GM12878 (cell line): ENCODE measurements at regions not wholly inside any gene's neighbourhood (a gene's known extent, or its start where the extent isn't known, plus 50 kb on each side); places are given as distances from the start of the nearest gene placed in this dataset.

Experiments
- ATAC-seq: fragments of 200-7000 bp; cut with Tn5 transposase; 3 replicates; pipeline ENCODE4 v1.9.1; 2020; ENCODE audit warnings: mild to moderate bottlenecking, moderate library complexity
- BruUV-seq: library from RNA; stranded (reverse); fragments of 400-500 nt; replicated peaks from 2 replicates; lab custom pipeline; 2021; lab: Mats Ljungman, UMichigan
- CTCF ChIA-PET: fragments of 300-600 bp; sonication (Branson Sonifier 250); formaldehyde crosslinking; extraction: SDS; loops from one replicate; lab custom pipeline; 2021; ENCODE audit warnings: inconsistent platforms; lab: Yijun Ruan, JAX
- POLR2A ChIA-PET: fragments of 350-600 bp; formaldehyde crosslinking; extraction: SDS; loops from one replicate; lab custom pipeline; 2021; ENCODE audit warnings: inconsistent platforms; lab: Charles Lee
- RAD21 ChIA-PET: fragments of 300-600 bp; sonication (Branson Sonifier 250); formaldehyde crosslinking; loops from one replicate; lab custom pipeline; 2023; ENCODE audit warnings: antibody characterized with exemption; ENCODE audit not compliant: unreplicated experiment; lab: Charles Lee
- SMC1A ChIA-PET: fragments of 300-600 bp; sonication (Branson Sonifier 250); formaldehyde crosslinking; loops from one replicate; lab custom pipeline; 2023; ENCODE audit not compliant: unreplicated experiment, uncharacterized antibody; lab: Charles Lee
- DNase-seq: peaks from one replicate; pipeline ENCODE4 v3.0.0-alpha.2; 2011; ENCODE audit warnings: low read depth, low spot score
- FAIRE-seq: peaks from 3 replicates; lab custom pipeline; 2011; peaks lifted over from hg19 to GRCh38; lab: Jason Lieb, UNC
- H2AFZ ChIP-seq: 2 replicates; pipeline ENCODE4 v1.6.0; 2011; ENCODE audit warnings: low read depth, low read length, control low read depth; ENCODE audit not compliant: control insufficient read depth
- H3K27ac ChIP-seq: 2 replicates; pipeline ENCODE4 v1.5.1; 2011; ENCODE audit warnings: control low read depth; ENCODE audit not compliant: control insufficient read depth, insufficient read depth
- H3K27me3 ChIP-seq, 2 experiments: replicated peaks in 1 of 2; 2 replicates each; pipeline versions ENCODE4 v1.6.0 to v1.6.1; 2011; ENCODE audit warnings: low read length in 1 of 2; ENCODE audit not compliant: control insufficient read depth in 2 of 2, insufficient read depth in 2 of 2
- H3K36me3 ChIP-seq, 2 experiments: 2 replicates each; pipeline ENCODE4 v1.5.1; 2011; ENCODE audit warnings: low read length in 1 of 2; ENCODE audit not compliant: control insufficient read depth in 2 of 2, insufficient read depth in 2 of 2
- H3K4me1 ChIP-seq: 2 replicates; pipeline ENCODE4 v1.6.1; 2011; ENCODE audit warnings: mild to moderate bottlenecking, low read length, moderate library complexity, mixed read lengths; ENCODE audit not compliant: control insufficient read depth, insufficient read depth
- H3K4me2 ChIP-seq: 2 replicates; pipeline ENCODE4 v1.6.0; 2011; ENCODE audit warnings: control low read depth; ENCODE audit not compliant: control insufficient read depth, insufficient read depth
- H3K4me3 ChIP-seq: fragments of 200-600 bp; sonication (generic); 2 replicates; pipeline ENCODE4 v1.5.1; 2016
- H3K79me2 ChIP-seq: 2 replicates; pipeline ENCODE4 v1.6.0; 2011; ENCODE audit warnings: low read length; ENCODE audit not compliant: control insufficient read depth, insufficient read depth
- H3K9ac ChIP-seq: 2 replicates; pipeline ENCODE4 v1.8.0; 2011; ENCODE audit warnings: low read length, control low read depth, mixed read lengths; ENCODE audit not compliant: control insufficient read depth, insufficient read depth
- H3K9me3 ChIP-seq: replicated peaks from 3 replicates; pipeline ENCODE4 v1.5.1; 2011; ENCODE audit warnings: mild to moderate bottlenecking, low read length; ENCODE audit not compliant: control insufficient read depth, insufficient read depth
- H4K20me1 ChIP-seq: 2 replicates; pipeline ENCODE4 v1.6.0; 2011; ENCODE audit not compliant: control insufficient read depth, insufficient read depth
- CBX3 ChIP-seq: fragments of 200-600 bp; sonication (generic); IDR thresholded peaks from 2 replicates; pipeline ENCODE4 v1.6.1; 2016; ENCODE audit warnings: low read depth, borderline replicate concordance
- CEBPB ChIP-seq, 2 experiments: fragments of 150-350 bp in 1 of 2; IDR thresholded peaks; 2 replicates each; pipeline ENCODE4 v1.6.1; 2012 to 2014; ENCODE audit warnings: low read depth in 2 of 2, low read length in 2 of 2, borderline replicate concordance in 1 of 2, inconsistent platforms in 1 of 2
- DPF2 ChIP-seq: fragments of 450-650 bp; IDR thresholded peaks from 2 replicates; pipeline ENCODE4 v1.6.1; 2017; ENCODE audit warnings: mild to moderate bottlenecking
- EP300 ChIP-seq, 2 experiments: fragments of 150-350 bp in 1 of 2; IDR thresholded peaks; 2 replicates each; pipeline ENCODE4 v1.6.1; 2011 to 2012; ENCODE audit warnings: low read depth in 2 of 2, low read length in 2 of 2, borderline replicate concordance in 1 of 2, improper control_type of control experiment in 1 of 2, inconsistent platforms in 1 of 2; ENCODE audit not compliant: control insufficient read depth in 1 of 2
- IRF4 ChIP-seq: IDR thresholded peaks from 2 replicates; pipeline ENCODE4 v1.6.1; 2011; ENCODE audit warnings: low read depth, low read length
- KLF5 ChIP-seq: fragments of 450-650 bp; IDR thresholded peaks from 2 replicates; pipeline ENCODE4 v1.6.1; 2014; ENCODE audit warnings: mild to moderate bottlenecking; ENCODE audit not compliant: partially characterized antibody
- MYC ChIP-seq: IDR thresholded peaks from 2 replicates; pipeline ENCODE4 v1.6.1; 2011; ENCODE audit warnings: mild to moderate bottlenecking, low read length, moderate library complexity, inconsistent platforms; ENCODE audit not compliant: insufficient read depth, insufficient replicate concordance, insufficient read length, severe bottlenecking
- PRDM15 ChIP-seq: fragments of 450-650 bp; formaldehyde crosslinking; IDR thresholded peaks from 2 replicates; pipeline ENCODE4 v1.4.0; 2020; ENCODE audit warnings: mild to moderate bottlenecking, moderate library complexity
- SREBF2 ChIP-seq: IDR thresholded peaks from 2 replicates; pipeline ENCODE4 v1.6.1; 2012; ENCODE audit warnings: mild to moderate bottlenecking, low read length
- YBX1 ChIP-seq: fragments of 450-650 bp; IDR thresholded peaks from 2 replicates; pipeline ENCODE4 v1.6.1; 2016; ENCODE audit warnings: antibody characterized with exemption
- ZNF207 ChIP-seq: fragments of 450-650 bp; IDR thresholded peaks from 2 replicates; pipeline ENCODE4 v1.6.1; 2014; ENCODE audit warnings: antibody characterized with exemption, mild to moderate bottlenecking, borderline replicate concordance
- WGBS: methylation state at CpG from one replicate; pipeline ENCODE4 v1.1.6; 2016; ENCODE audit warnings: low lambda C conversion rate; ENCODE audit not compliant: insufficient replicate concordance, insufficient coverage; ENCODE audit errors: missing lambda C conversion rate; 5-methylcytosine and 5-hydroxymethylcytosine counted together
- in situ Hi-C: fragments of 300-500 bp; cut with MboI; formaldehyde crosslinking; loops from 9 replicates; pipeline ENCODE4 v1.14.3; 2018; ENCODE audit warnings: mixed read lengths
- intact Hi-C: fragments of 100-400 bp; cut with micrococcal nuclease; formaldehyde crosslinking; loops from one replicate; pipeline ENCODE4 v1.14.2; 2022; ENCODE audit not compliant: unreplicated experiment

DNA sequence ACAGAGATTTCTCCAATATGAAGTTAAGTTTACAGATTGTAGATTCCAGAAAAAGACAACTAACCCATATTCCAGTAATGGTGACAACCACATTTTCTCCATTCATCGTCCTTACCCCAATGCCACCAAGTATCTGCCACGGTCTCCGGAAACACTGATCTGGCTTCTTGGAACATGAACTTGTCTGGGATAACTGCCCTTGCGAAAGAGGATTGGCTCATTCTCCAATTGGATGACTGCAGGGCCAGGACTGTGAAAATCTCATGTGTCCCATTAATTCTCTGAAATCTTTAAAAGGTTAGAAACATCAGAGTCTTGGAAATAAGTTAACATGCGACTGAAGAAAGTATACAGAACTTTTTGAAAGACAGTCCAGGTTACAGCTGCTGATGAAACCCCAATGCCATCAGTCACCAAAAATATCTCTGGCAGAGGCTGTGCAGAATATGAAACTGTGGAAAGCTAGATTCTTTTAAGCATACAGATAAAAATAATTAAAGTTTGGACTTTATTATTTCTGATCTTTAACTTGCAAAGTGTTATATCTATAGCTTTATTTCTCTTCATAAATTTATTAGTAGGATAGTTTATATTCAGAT lies 496.9 kb downstream of the PPARGC1A start:
- RAD21 ChIA-PET = no interaction called here
- Histone ChIP-seq H2AFZ (no peak overlapping the region), H4K20me1 (no peaks in the 10 kb centered on the region), H3K9ac (no peak overlapping the region), H3K4me3 (no peak overlapping the region), H3K27me3 (no peaks in the 10 kb centered on the region), H3K27ac (no peak overlapping the region), H3K36me3 (no peaks in the 10 kb centered on the region), H3K9me3 (no peaks in the 10 kb centered on the region), H3K4me1 (no peaks in the 10 kb centered on the region), H3K4me2 (no peak overlapping the region), H3K79me2 (no peaks in the 10 kb centered on the region)
- SMC1A ChIA-PET = no interaction called here
- in situ Hi-C loops (no loop called here), intact Hi-C loops (no loop called here)
- no peak for ATAC-seq
- CTCF ChIA-PET = no interaction called here
- 24% methylated on average over 5 of the region's 5 CpGs for WGBS
- no peak for FAIRE-seq
- TF ChIP-seq YBX1 (no peak), DPF2 (no peak), IRF4 (no peak), EP300 (IDR thresholded peaks at IDR 0.05; ENCODE audit: borderline replicate concordance in 1 of 2, control insufficient read depth in 1 of 2, low read depth in 2 of 2, low read length in 2 of 2) (no peak), CBX3 (no peak), SREBF2 (no peak), ZNF207 (no peak), CEBPB (IDR thresholded peaks at IDR 0.05; ENCODE audit: borderline replicate concordance in 1 of 2, low read depth in 2 of 2, low read length in 2 of 2) (no peak), KLF5 (no peak), PRDM15 (CRISPR knock-in tag) (no peak), MYC (no peak)
- POLR2A ChIA-PET = no interaction called here
- no peak for DNase-seq
- no TSS peak for BruUV-seq
